ENCODE measurements at regions not wholly inside any gene's neighbourhood (a gene's known extent, or its start where the extent isn't known, plus 50 kb on each side); places are given as distances from the start of the nearest gene placed in this dataset.

GRCh38 chr9:29422438-29422837 lies 1849.2 kb upstream of the C9orf72 start:
- no peaks in the 10 kb centered on the region for H3K4me1 ChIP-seq (ENCODE audit: control insufficient read depth, extremely low read depth, insufficient read depth, low read length)
- no peaks in the 10 kb centered on the region for H4K20me1 ChIP-seq (replicated peaks; ENCODE audit: control insufficient read depth, extremely low read depth, insufficient read depth, low read length)
- TF ChIP-seq EZH2 (IDR thresholded peaks at IDR 0.05; ENCODE audit: borderline replicate concordance, low read depth, low read length, severe bottlenecking), result no peak
- TF ChIP-seq, protein P1, sequence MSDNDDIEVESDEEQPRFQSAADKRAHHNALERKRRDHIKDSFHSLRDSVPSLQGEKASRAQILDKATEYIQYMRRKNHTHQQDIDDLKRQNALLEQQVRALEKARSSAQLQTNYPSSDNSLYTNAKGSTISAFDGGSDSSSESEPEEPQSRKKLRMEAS (IDR thresholded peaks at IDR 0.05; ENCODE audit: insufficient read depth, insufficient read length), result no peak
- TF ChIP-seq POLR2A (IDR thresholded peaks at IDR 0.05; ENCODE audit: low read depth, low read length), result no peak
- TF ChIP-seq, protein P2, sequence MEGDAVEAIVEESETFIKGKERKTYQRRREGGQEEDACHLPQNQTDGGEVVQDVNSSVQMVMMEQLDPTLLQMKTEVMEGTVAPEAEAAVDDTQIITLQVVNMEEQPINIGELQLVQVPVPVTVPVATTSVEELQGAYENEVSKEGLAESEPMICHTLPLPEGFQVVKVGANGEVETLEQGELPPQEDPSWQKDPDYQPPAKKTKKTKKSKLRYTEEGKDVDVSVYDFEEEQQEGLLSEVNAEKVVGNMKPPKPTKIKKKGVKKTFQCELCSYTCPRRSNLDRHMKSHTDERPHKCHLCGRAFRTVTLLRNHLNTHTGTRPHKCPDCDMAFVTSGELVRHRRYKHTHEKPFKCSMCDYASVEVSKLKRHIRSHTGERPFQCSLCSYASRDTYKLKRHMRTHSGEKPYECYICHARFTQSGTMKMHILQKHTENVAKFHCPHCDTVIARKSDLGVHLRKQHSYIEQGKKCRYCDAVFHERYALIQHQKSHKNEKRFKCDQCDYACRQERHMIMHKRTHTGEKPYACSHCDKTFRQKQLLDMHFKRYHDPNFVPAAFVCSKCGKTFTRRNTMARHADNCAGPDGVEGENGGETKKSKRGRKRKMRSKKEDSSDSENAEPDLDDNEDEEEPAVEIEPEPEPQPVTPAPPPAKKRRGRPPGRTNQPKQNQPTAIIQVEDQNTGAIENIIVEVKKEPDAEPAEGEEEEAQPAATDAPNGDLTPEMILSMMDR (IDR thresholded peaks at IDR 0.05; ENCODE audit: extremely low read depth in 1 of 2, insufficient read depth in 1 of 2, low read depth in 1 of 2, low read length in 2 of 2), result no peak
- no peak for TF ChIP-seq FOS (IDR thresholded peaks at IDR 0.05; ENCODE audit: borderline replicate concordance, insufficient read depth, low read length)
- TF ChIP-seq GATA2 (IDR thresholded peaks at IDR 0.05; ENCODE audit: insufficient read depth, insufficient read length, low read depth, low read length), result no peak
- no peak for TF ChIP-seq MYC (IDR thresholded peaks at IDR 0.05; ENCODE audit: low read depth, low read length)
- BruUV-seq (replicated peaks), result no TSS peak
- FAIRE-seq (no peak), DNase-seq (ENCODE audit: low read depth, low spot score) (no peak)
- H3K9ac ChIP-seq (replicated peaks; ENCODE audit: extremely low read depth, insufficient read depth, low read length), result no peak overlapping the region
- H3K79me2 ChIP-seq (ENCODE audit: control insufficient read depth, insufficient read depth, low read length), result no peaks in the 10 kb centered on the region
- POLR2A ChIA-PET, result no interaction called here
- intact Hi-C loops (cut with micrococcal nuclease), result no loop called here
- CTCF ChIA-PET, result no interaction called here
- dilution Hi-C loops (cut with MboI; ENCODE audit: extremely low pct_ligation_motif_present, low sequenced_read_pairs), result no loop called here
- H3K9me1 ChIP-seq (replicated peaks; ENCODE audit: control insufficient read depth, extremely low read depth, insufficient read depth, low read length), result no peaks in the 10 kb centered on the region
- no peaks in the 10 kb centered on the region for H3K9me3 ChIP-seq (replicated peaks; ENCODE audit: control insufficient read depth, insufficient read depth, low read length)
- H3K27ac ChIP-seq (ENCODE audit: insufficient read depth, low read depth, low read length), result no peak overlapping the region
- H3K4me3 ChIP-seq (replicated peaks in 1 of 3; ENCODE audit: insufficient read depth in 1 of 3, low read depth in 1 of 3, low read length in 3 of 3), result no peak overlapping the region
- no peaks in the 10 kb centered on the region for H3K36me3 ChIP-seq (ENCODE audit: control insufficient read depth in 2 of 2, extremely low read depth in 1 of 2, insufficient read depth in 2 of 2, low read length in 2 of 2)
- no peak overlapping the region for H3K4me2 ChIP-seq (ENCODE audit: insufficient read depth, low read length)
- H2AFZ ChIP-seq (ENCODE audit: low read depth, low read length), result no peak overlapping the region
- no peaks in the 10 kb centered on the region for H3K27me3 ChIP-seq (ENCODE audit: control insufficient read depth in 2 of 2, insufficient read depth in 2 of 2, low read length in 2 of 2)

GRCh38 chr9:29432191-29432590 lies 1858.9 kb upstream of the C9orf72 start:
- H2AFZ ChIP-seq (ENCODE audit: low read depth, low read length), result no peak overlapping the region
- no peaks in the 10 kb centered on the region for H3K9me1 ChIP-seq (replicated peaks; ENCODE audit: control insufficient read depth, extremely low read depth, insufficient read depth, low read length)
- H3K9me3 ChIP-seq (replicated peaks; ENCODE audit: control insufficient read depth, insufficient read depth, low read length), result peaks cover 4% of the 10 kb centered on the region
- no peak for TF ChIP-seq POLR2A (IDR thresholded peaks at IDR 0.05; ENCODE audit: low read depth, low read length)
- no peak for TF ChIP-seq MYC (IDR thresholded peaks at IDR 0.05; ENCODE audit: low read depth, low read length)
- TF ChIP-seq JUN (IDR thresholded peaks at IDR 0.05; ENCODE audit: borderline replicate concordance, insufficient read depth, insufficient read length, low read depth), result no peak
- no peak for TF ChIP-seq EZH2 (IDR thresholded peaks at IDR 0.05; ENCODE audit: borderline replicate concordance, low read depth, low read length, severe bottlenecking)
- TF ChIP-seq, protein P2 (IDR thresholded peaks at IDR 0.05; ENCODE audit: extremely low read depth in 1 of 2, insufficient read depth in 1 of 2, low read depth in 1 of 2, low read length in 2 of 2), result no peak
- TF ChIP-seq, protein P1 (IDR thresholded peaks at IDR 0.05; ENCODE audit: insufficient read depth, insufficient read length), result no peak
- TF ChIP-seq FOS (IDR thresholded peaks at IDR 0.05; ENCODE audit: borderline replicate concordance, insufficient read depth, low read length), result no peak
- TF ChIP-seq POLR2AphosphoS5 (IDR thresholded peaks at IDR 0.05; ENCODE audit: insufficient read depth, low read depth, low read length), result no peak
- TF ChIP-seq GATA2 (IDR thresholded peaks at IDR 0.05; ENCODE audit: insufficient read depth, insufficient read length, low read depth, low read length), result no peak
- no peaks in the 10 kb centered on the region for H3K79me2 ChIP-seq (ENCODE audit: control insufficient read depth, insufficient read depth, low read length)
- BruUV-seq (replicated peaks), result no TSS peak
- ChIA-PET POLR2A (no interaction called here), CTCF (no interaction called here)
- H3K36me3 ChIP-seq (ENCODE audit: control insufficient read depth in 2 of 2, extremely low read depth in 1 of 2, insufficient read depth in 2 of 2, low read length in 2 of 2), result no peaks in the 10 kb centered on the region
- no peaks in the 10 kb centered on the region for H3K27me3 ChIP-seq (ENCODE audit: control insufficient read depth in 2 of 2, insufficient read depth in 2 of 2, low read length in 2 of 2)
- no peak for FAIRE-seq
- dilution Hi-C loops (cut with MboI; ENCODE audit: extremely low pct_ligation_motif_present, low sequenced_read_pairs), result no loop called here
- no peak overlapping the region for H3K4me3 ChIP-seq (replicated peaks in 1 of 3; ENCODE audit: insufficient read depth in 1 of 3, low read depth in 1 of 3, low read length in 3 of 3)
- H3K27ac ChIP-seq (ENCODE audit: insufficient read depth, low read depth, low read length), result no peak overlapping the region
- H4K20me1 ChIP-seq (replicated peaks; ENCODE audit: control insufficient read depth, extremely low read depth, insufficient read depth, low read length), result no peaks in the 10 kb centered on the region
- intact Hi-C loops (cut with micrococcal nuclease), result no loop called here
- H3K4me1 ChIP-seq (ENCODE audit: control insufficient read depth, extremely low read depth, insufficient read depth, low read length), result no peaks in the 10 kb centered on the region
- no peak for DNase-seq (ENCODE audit: low read depth, low spot score)
- H3K4me2 ChIP-seq (ENCODE audit: insufficient read depth, low read length), result no peak overlapping the region
- H3K9ac ChIP-seq (replicated peaks; ENCODE audit: extremely low read depth, insufficient read depth, low read length), result no peak overlapping the region
